Ascending aorta (tissue), 2 donors: ENCODE measurements at regions not wholly inside any gene's neighbourhood (a gene's known extent, or its start where the extent isn't known, plus 50 kb on each side); places are given as distances from the start of the nearest gene placed in this dataset.

Experiments used
- DNase-seq, 2 donors: peaks; one replicate each; pipeline ENCODE4 v3.0.0-alpha.2; 2019; ENCODE audit warnings: low spot score in 2 of 2
- H3K27ac ChIP-seq, 2 donors: fragments of 200-600 bp; sonication (generic); one replicate each; pipeline ENCODE4 v1.5.1; 2016 to 2017; ENCODE audit warnings: mild to moderate bottlenecking in 1 of 2
- H3K27me3 ChIP-seq: fragments of 200-600 bp; sonication (generic); one replicate; pipeline ENCODE4 v1.5.1; 2017
- H3K36me3 ChIP-seq, 2 donors: fragments of 200-600 bp; sonication (generic); one replicate each; pipeline ENCODE4 v1.5.1; 2016
- H3K4me1 ChIP-seq, 2 donors: fragments of 200-600 bp; sonication (generic); one replicate each; pipeline ENCODE4 v1.5.1; 2016 to 2017; ENCODE audit warnings: mild to moderate bottlenecking in 1 of 2
- H3K4me3 ChIP-seq, 2 donors: fragments of 200-600 bp; sonication (generic); one replicate each; pipeline ENCODE4 v1.5.1; 2016 to 2017; ENCODE audit warnings: mild to moderate bottlenecking in 1 of 2
- H3K9me3 ChIP-seq, 2 donors: fragments of 200-600 bp; sonication (generic); one replicate each; pipeline ENCODE4 v1.5.1; 2016
- intact Hi-C: fragments of 100-400 bp; cut with DNase I; formaldehyde crosslinking; loops from one replicate; pipeline ENCODE4 v1.15.1; 2023
- TF ChIP-seq, protein P1 (sequence below), 3 experiments: fragments of 200-600 bp in 2 of 3; fragments of 450-650 bp in 1 of 3; sonication (generic) in 2 of 3; IDR thresholded peaks; one replicate each; pipeline ENCODE4 v1.5.1; 2016 to 2019; ENCODE audit warnings: antibody characterized with exemption in 3 of 3, mild to moderate bottlenecking in 1 of 3, moderate library complexity in 1 of 3

DNA sequence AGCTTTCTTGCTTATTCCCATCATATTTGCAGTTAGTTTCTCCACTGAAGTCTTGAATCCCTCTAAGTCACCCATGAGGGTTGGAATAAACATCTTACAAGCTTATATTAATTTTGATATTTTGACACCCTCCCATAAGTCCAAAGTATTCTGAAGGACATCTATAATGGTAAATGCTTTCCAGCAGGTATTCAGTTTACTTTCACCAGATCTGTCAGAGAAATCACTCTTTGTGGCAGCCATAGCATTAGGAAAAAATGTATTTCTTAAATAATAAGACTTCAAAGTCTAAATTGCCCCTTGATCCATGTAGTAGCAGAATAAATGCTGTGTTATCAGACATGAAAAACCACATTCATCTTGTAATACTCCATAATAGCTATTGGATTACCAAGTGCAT, 1371.7 kb upstream of the PABPC4L start:
- intact Hi-C loops = no loop called here
- no peaks in the 10 kb centered on the region for H3K9me3 ChIP-seq
- TF ChIP-seq, protein P1, sequence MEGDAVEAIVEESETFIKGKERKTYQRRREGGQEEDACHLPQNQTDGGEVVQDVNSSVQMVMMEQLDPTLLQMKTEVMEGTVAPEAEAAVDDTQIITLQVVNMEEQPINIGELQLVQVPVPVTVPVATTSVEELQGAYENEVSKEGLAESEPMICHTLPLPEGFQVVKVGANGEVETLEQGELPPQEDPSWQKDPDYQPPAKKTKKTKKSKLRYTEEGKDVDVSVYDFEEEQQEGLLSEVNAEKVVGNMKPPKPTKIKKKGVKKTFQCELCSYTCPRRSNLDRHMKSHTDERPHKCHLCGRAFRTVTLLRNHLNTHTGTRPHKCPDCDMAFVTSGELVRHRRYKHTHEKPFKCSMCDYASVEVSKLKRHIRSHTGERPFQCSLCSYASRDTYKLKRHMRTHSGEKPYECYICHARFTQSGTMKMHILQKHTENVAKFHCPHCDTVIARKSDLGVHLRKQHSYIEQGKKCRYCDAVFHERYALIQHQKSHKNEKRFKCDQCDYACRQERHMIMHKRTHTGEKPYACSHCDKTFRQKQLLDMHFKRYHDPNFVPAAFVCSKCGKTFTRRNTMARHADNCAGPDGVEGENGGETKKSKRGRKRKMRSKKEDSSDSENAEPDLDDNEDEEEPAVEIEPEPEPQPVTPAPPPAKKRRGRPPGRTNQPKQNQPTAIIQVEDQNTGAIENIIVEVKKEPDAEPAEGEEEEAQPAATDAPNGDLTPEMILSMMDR (IDR thresholded peaks at IDR 0.05) = no peak

DNA sequence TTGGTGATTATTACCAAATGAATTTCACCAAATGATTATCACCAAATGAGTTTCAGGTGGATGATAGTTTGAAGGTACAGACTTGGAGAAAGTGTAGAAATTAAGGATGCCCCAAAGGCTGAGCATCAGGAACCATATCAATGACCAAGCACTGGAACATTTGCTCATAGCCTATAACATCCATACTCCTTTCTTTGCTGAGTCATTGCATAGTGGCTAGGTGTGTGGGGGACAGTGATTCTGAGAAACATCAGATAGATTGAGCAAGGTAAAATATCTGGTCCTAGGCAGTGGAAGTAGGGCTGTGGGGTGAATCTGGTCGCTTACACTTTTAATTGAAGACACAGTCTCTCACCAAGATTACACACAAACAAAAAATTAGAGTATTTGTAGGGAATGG, 1362.5 kb upstream of the PABPC4L start:
- no peak overlapping the region for H3K27ac ChIP-seq
- no peaks in the 10 kb centered on the region for H3K9me3 ChIP-seq
- no peaks in the 10 kb centered on the region for H3K27me3 ChIP-seq
- H3K36me3 ChIP-seq = no peaks in the 10 kb centered on the region
- TF ChIP-seq, protein P1 (IDR thresholded peaks at IDR 0.05) = no peak
- DNase-seq = no peak
- intact Hi-C loops = no loop called here
- no peaks in the 10 kb centered on the region for H3K4me1 ChIP-seq
- H3K4me3 ChIP-seq = no peak overlapping the region

More for the DNA sequence above, 1371.7 kb upstream of the PABPC4L start:
- Histone ChIP-seq H3K36me3 (no peaks in the 10 kb centered on the region), H3K27me3 (no peaks in the 10 kb centered on the region), H3K4me3 (no peak overlapping the region), H3K4me1 (no peaks in the 10 kb centered on the region), H3K27ac (no peak overlapping the region)
- DNase-seq = no peak

DNA sequence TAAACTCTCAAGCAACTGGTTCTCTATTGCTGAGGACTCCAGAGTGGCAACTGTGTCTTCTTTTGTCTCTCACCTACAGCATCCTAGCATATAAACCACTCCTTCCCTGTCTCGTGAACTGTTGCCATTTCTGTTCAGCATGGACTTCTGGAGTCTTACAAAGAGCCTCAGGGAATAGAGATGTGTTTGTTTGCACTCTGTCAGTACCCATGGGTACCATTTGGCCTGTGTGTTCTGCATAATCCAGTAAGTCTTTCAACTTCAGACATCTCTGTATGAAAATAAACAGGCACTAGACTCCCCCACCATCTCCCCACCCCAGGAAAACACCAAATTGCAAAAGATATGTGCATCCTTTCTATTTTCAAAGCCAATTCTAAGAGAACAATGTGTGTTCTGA, 1351.6 kb upstream of the PABPC4L start:
- no peaks in the 10 kb centered on the region for H3K27me3 ChIP-seq
- H3K9me3 ChIP-seq = no peaks in the 10 kb centered on the region
- no peak overlapping the region for H3K27ac ChIP-seq
- DNase-seq = no peak
- H3K4me1 ChIP-seq = no peaks in the 10 kb centered on the region
- H3K4me3 ChIP-seq = no peak overlapping the region
- intact Hi-C loops = no loop called here
- no peaks in the 10 kb centered on the region for H3K36me3 ChIP-seq
- TF ChIP-seq, protein P1 (IDR thresholded peaks at IDR 0.05) = no peak

DNA sequence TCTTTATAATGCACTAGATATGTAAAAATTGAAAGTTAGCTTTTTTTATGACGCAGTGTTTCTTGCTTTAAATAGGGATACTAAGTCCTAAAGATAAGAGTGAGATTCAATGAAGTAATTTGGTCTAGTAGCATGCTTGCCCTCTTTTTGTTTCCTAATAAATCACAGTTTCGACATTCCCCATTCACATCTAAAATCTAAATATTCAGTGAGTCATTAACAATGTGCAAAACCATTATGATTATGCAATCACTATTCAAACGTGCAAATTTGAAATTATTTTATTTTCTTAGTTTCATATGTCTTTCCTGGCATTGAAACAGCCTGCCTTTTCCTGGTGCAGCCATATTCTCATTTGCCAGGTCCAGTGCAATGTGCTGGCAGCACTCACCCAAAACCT, 1350.5 kb upstream of the PABPC4L start:
- DNase-seq = no peak
- no peaks in the 10 kb centered on the region for H3K9me3 ChIP-seq
- no peaks in the 10 kb centered on the region for H3K36me3 ChIP-seq
- H3K27me3 ChIP-seq = no peaks in the 10 kb centered on the region
- H3K27ac ChIP-seq = no peak overlapping the region
- TF ChIP-seq, protein P1 (IDR thresholded peaks at IDR 0.05) = no peak
- intact Hi-C loops = no loop called here
- no peaks in the 10 kb centered on the region for H3K4me1 ChIP-seq
- H3K4me3 ChIP-seq = no peak overlapping the region

DNA sequence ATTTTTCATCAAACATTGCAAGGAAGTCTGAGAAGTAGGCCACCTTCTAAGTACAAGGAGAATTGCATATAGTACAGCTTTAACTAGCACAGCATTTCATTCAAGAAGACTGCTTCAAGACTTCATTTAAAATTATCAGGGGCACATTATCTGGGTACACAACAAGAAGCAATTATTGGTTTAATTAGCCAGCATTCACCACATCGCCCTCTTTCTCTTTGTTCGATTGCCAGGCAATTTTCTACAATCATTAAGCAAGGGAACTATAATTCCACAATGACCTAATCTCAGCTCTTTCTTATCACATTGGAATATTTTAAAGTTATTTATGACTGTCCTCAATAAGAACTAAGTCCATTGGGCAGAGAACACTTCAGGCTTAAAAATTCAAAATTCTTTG, 1347.1 kb upstream of the PABPC4L start:
- Histone ChIP-seq H3K36me3 (no peaks in the 10 kb centered on the region), H3K27ac (no peak overlapping the region), H3K4me1 (no peaks in the 10 kb centered on the region), H3K27me3 (no peaks in the 10 kb centered on the region), H3K4me3 (no peak overlapping the region), H3K9me3 (no peaks in the 10 kb centered on the region)
- TF ChIP-seq, protein P1 (IDR thresholded peaks at IDR 0.05) = no peak
- no peak for DNase-seq
- intact Hi-C loops = no loop called here

DNA sequence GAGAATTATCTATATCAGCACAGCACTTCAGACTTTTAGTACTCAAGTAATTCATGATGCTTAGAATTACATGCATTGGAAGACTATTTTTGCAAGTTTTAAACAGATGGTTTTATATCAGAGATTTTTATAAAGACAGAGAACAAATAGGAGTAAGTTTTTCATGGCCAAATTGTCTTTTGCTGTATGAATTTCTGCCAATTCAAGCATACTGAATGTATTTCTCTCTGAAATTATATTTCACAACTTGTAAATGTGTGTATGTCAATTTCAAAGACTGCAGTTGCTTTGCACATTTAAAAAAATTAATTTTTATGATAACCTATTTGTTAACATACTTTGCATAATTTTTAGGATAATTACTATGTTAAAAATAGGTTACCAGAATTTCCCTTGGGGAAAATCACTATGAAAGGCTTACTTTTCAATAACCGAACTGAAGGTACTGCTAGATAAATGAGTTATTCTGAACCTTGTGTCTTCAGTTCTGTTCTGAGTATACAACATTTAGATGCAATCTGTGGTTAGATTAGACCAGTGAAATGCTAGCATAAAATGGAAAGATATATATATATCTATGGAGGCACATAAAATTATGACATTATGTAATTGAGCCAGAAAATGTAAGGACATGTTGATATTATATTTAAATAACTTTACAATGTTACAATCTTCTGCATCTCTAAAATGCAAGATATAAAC, 1344.2 kb upstream of the PABPC4L start:
- Histone ChIP-seq H3K4me3 (no peak overlapping the region), H3K36me3 (no peaks in the 10 kb centered on the region), H3K27ac (no peak overlapping the region), H3K9me3 (no peaks in the 10 kb centered on the region), H3K4me1 (no peaks in the 10 kb centered on the region), H3K27me3 (no peaks in the 10 kb centered on the region)
- intact Hi-C loops = no loop called here
- no peak for DNase-seq
- TF ChIP-seq, protein P1 (IDR thresholded peaks at IDR 0.05) = no peak
